GM19463 (cell line): ENCODE measurements at regions not wholly inside any gene's neighbourhood (a gene's known extent, or its start where the extent isn't known, plus 50 kb on each side); places are given as distances from the start of the nearest gene placed in this dataset.

Source experiments
- ATAC-seq: cut with Tn5 transposase; IDR thresholded peaks from one replicate; pipeline ENCODE4 v1.9.1; 2021; ENCODE audit warnings: mild to moderate bottlenecking, moderate library complexity; ENCODE audit not compliant: unreplicated experiment

GRCh38 chr14:54343272-54344121, 53.3 kb upstream of the CDKN3 start:
- no peak for ATAC-seq

- ATAC-seq = no peak
Observed at GRCh38 chr14:54344445-54344844, 52.4 kb upstream of the CDKN3 start.

GRCh38 chr14:54346257-54346656, 50.5 kb upstream of the CDKN3 start:
- no peak for ATAC-seq
